ENCODE measurements at regions not wholly inside any gene's neighbourhood (a gene's known extent, or its start where the extent isn't known, plus 50 kb on each side); places are given as distances from the start of the nearest gene placed in this dataset.

DNA sequence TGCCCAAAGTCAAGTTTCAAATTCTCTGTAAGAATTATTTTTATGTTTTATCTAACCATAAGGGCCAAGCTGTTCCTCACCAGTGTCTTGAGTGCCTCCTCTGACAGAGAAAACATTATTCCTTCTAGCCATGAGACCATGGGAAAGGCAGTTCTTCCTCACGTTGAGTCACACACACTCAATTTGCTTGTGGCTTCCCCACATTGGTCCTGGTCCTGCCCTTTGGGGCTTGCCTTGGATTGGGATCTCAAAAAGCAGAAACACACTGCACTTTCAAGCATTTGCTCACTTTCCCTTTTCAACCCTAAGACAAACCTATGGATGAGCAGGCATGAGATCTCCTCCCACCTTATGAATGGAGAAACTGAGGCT, 248.3 kb upstream of the IGFBP3 start:
- no peak for DNase-seq
- 70% methylated on average over 1 of the region's 1 CpG for WGBS (ENCODE audit: insufficient coverage)
- Histone ChIP-seq H3K27me3 (ENCODE audit: control insufficient read depth, insufficient read depth, low read length) (no peaks in the 10 kb centered on the region), H3K4me1 (ENCODE audit: control insufficient read depth, insufficient read depth, low read length) (no peaks in the 10 kb centered on the region), H3K36me3 (ENCODE audit: control insufficient read depth, insufficient read depth, low read length) (no peaks in the 10 kb centered on the region), H3K27ac (ENCODE audit: low read length) (no peak overlapping the region), H3K9me3 (ENCODE audit: control insufficient read depth, insufficient read depth, low read length) (no peaks in the 10 kb centered on the region), H3K4me3 (ENCODE audit: low read length) (no peak overlapping the region)
- peaks cover 0 to 12% of the 10 kb centered on the region in 2 donors for H3K9me3 Mint-ChIP-seq
- no peak for ATAC-seq
- H3K4me3 Mint-ChIP-seq: no peak overlapping the region
- no peak overlapping the region for H3K27ac Mint-ChIP-seq
- no peaks in the 10 kb centered on the region for H3K36me3 Mint-ChIP-seq
- H3K27me3 Mint-ChIP-seq (ENCODE audit: low read depth in 2 of 2): no peaks in the 10 kb centered on the region
- TF ChIP-seq, protein P1, sequence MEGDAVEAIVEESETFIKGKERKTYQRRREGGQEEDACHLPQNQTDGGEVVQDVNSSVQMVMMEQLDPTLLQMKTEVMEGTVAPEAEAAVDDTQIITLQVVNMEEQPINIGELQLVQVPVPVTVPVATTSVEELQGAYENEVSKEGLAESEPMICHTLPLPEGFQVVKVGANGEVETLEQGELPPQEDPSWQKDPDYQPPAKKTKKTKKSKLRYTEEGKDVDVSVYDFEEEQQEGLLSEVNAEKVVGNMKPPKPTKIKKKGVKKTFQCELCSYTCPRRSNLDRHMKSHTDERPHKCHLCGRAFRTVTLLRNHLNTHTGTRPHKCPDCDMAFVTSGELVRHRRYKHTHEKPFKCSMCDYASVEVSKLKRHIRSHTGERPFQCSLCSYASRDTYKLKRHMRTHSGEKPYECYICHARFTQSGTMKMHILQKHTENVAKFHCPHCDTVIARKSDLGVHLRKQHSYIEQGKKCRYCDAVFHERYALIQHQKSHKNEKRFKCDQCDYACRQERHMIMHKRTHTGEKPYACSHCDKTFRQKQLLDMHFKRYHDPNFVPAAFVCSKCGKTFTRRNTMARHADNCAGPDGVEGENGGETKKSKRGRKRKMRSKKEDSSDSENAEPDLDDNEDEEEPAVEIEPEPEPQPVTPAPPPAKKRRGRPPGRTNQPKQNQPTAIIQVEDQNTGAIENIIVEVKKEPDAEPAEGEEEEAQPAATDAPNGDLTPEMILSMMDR (IDR thresholded peaks at IDR 0.05): no peak
- no peaks in the 10 kb centered on the region for H3K4me1 Mint-ChIP-seq
- intact Hi-C loops (cut with micrococcal nuclease): no loop called here

DNA sequence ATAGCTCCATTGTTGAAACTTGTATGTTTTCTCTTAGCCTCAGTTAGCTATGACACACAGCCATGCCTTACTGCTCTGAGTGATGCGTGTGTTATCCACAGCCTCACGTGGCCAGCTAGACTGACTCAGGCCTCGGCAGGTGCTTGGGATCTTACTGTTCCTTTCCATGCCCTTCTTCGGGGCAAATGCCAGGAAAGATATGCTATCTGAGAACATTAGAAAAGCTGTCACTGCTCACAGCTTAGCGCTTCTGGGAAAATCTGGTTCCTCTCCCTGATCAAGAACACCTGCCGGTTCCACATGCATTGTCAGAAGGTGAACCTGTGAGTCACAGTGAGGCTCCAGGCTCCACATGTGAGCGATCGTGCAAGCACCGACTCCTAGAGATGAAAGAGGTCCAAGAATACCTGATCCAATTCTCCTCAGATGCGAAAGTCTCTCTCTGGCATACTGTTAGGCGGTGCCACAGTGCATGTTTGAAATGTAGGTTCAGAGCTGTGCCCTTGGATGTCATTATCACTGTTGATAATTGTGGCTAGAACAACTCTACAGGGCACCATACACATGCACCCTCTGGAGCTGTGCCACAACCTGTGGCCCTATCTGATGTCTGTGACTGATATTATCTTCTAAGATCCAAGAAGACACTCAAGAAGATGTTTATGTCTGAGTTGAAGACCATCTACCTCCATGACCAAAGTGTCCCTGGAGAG, 247.8 kb upstream of the IGFBP3 start:
- ATAC-seq (no peak), DNase-seq (no peak)
- Histone ChIP-seq H3K36me3 (ENCODE audit: control insufficient read depth, insufficient read depth, low read length) (no peaks in the 10 kb centered on the region), H3K4me1 (ENCODE audit: control insufficient read depth, insufficient read depth, low read length) (no peaks in the 10 kb centered on the region), H3K27ac (ENCODE audit: low read length) (no peak overlapping the region), H3K4me3 (ENCODE audit: low read length) (no peak overlapping the region), H3K9me3 (ENCODE audit: control insufficient read depth, insufficient read depth, low read length) (no peaks in the 10 kb centered on the region), H3K27me3 (ENCODE audit: control insufficient read depth, insufficient read depth, low read length) (no peaks in the 10 kb centered on the region)
- Mint-ChIP-seq H3K4me3 (no peak overlapping the region), H3K9me3 (peaks cover 0 to 12% of the 10 kb centered on the region in 2 donors), H3K27ac (no peak overlapping the region), H3K4me1 (no peaks in the 10 kb centered on the region), H3K27me3 (ENCODE audit: low read depth in 2 of 2) (no peaks in the 10 kb centered on the region), H3K36me3 (no peaks in the 10 kb centered on the region)
- 87% methylated on average over 11 of the region's 11 CpGs for WGBS (ENCODE audit: insufficient coverage)
- TF ChIP-seq, protein P1 (IDR thresholded peaks at IDR 0.05): no peak
- intact Hi-C loops (cut with micrococcal nuclease): no loop called here

- H3K4me3 ChIP-seq (ENCODE audit: low read length): no peak overlapping the region
- Mint-ChIP-seq H3K9me3 (peaks cover under 1 to 12% of the 10 kb centered on the region in 2 donors), H3K27ac (no peak overlapping the region), H3K36me3 (no peaks in the 10 kb centered on the region), H3K4me1 (no peaks in the 10 kb centered on the region), H3K27me3 (ENCODE audit: low read depth in 2 of 2) (no peaks in the 10 kb centered on the region), H3K4me3 (no peak overlapping the region)
- no peak for DNase-seq
- 81% methylated on average over 3 of the region's 5 CpGs for WGBS (ENCODE audit: insufficient coverage)
- no peak for ATAC-seq
- no peaks in the 10 kb centered on the region for H3K27me3 ChIP-seq (ENCODE audit: control insufficient read depth, insufficient read depth, low read length)
- TF ChIP-seq, protein P1 (IDR thresholded peaks at IDR 0.05): no peak
- no peaks in the 10 kb centered on the region for H3K4me1 ChIP-seq (ENCODE audit: control insufficient read depth, insufficient read depth, low read length)
- no peaks in the 10 kb centered on the region for H3K9me3 ChIP-seq (ENCODE audit: control insufficient read depth, insufficient read depth, low read length)
- H3K27ac ChIP-seq (ENCODE audit: low read length): no peak overlapping the region
- intact Hi-C loops (cut with micrococcal nuclease): no loop called here
- no peaks in the 10 kb centered on the region for H3K36me3 ChIP-seq (ENCODE audit: control insufficient read depth, insufficient read depth, low read length)
Observed at GRCh38 chr7:46168231-46168630, 247.2 kb upstream of the IGFBP3 start.

DNA sequence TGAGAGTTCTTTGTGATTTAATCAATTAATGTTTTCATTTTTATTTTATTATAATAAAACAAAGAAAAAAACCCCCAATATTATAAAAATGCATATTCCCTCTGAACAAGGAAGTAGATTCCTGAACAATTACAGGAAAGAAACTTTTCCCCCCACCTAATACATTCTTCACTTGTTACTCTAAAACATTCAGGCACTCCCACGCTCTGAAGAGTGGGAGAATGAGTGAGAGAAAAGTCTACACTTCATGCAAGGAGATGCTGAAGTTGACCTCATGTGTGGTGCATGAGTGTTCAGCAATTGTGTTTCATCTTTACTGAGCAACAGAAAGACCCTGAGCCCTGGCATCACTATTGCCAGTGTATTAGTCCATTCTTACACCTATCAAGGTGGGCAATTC, 244.2 kb upstream of the IGFBP3 start:
- 43% methylated on average over 1 of the region's 1 CpG for WGBS (ENCODE audit: insufficient coverage)
- H3K27ac ChIP-seq (ENCODE audit: low read length): no peak overlapping the region
- no peaks in the 10 kb centered on the region for H3K27me3 ChIP-seq (ENCODE audit: control insufficient read depth, insufficient read depth, low read length)
- H3K4me1 Mint-ChIP-seq: no peaks in the 10 kb centered on the region
- intact Hi-C loops (cut with micrococcal nuclease): no loop called here
- H3K36me3 Mint-ChIP-seq: no peaks in the 10 kb centered on the region
- H3K4me3 Mint-ChIP-seq: no peak overlapping the region
- DNase-seq: no peak
- H3K27me3 Mint-ChIP-seq (ENCODE audit: low read depth in 2 of 2): no peaks in the 10 kb centered on the region
- ATAC-seq: no peak
- H3K4me1 ChIP-seq (ENCODE audit: control insufficient read depth, insufficient read depth, low read length): no peaks in the 10 kb centered on the region
- no peak overlapping the region for H3K4me3 ChIP-seq (ENCODE audit: low read length)
- TF ChIP-seq, protein P1 (IDR thresholded peaks at IDR 0.05): no peak
- H3K27ac Mint-ChIP-seq: no peak overlapping the region
- H3K9me3 Mint-ChIP-seq: peaks cover 3 to 10% of the 10 kb centered on the region in 2 donors
- no peaks in the 10 kb centered on the region for H3K36me3 ChIP-seq (ENCODE audit: control insufficient read depth, insufficient read depth, low read length)
- H3K9me3 ChIP-seq (ENCODE audit: control insufficient read depth, insufficient read depth, low read length): no peaks in the 10 kb centered on the region

Data from natural killer cell (primary cell).